ENCODE measurements at regions not wholly inside any gene's neighbourhood (a gene's known extent, or its start where the extent isn't known, plus 50 kb on each side); places are given as distances from the start of the nearest gene placed in this dataset.

- ATAC-seq (no peak), DNase-seq (no peak)
- Histone ChIP-seq H3K9me3 (no peaks in the 10 kb centered on the region), H3K27me3 (no peaks in the 10 kb centered on the region), H3K36me3 (replicated peaks in 1 of 2; ENCODE audit: insufficient read depth in 1 of 2, low read depth in 2 of 2) (no peaks in the 10 kb centered on the region), H3K4me3 (no peak overlapping the region), H3K27ac (no peak overlapping the region), H3K4me1 (no peaks in the 10 kb centered on the region)
- no peak for TF ChIP-seq POLR2A (IDR thresholded peaks at IDR 0.05)
- TF ChIP-seq CTCF (IDR thresholded peaks at IDR 0.05): no peak
- 39 to 52% methylated on average over 3 of the region's 3 CpGs for WGBS, 2 donors
- intact Hi-C loops (cut with DNase I): no loop called here
Observed at GRCh38 chr4:111812114-111812513, 333.1 kb upstream of the FAM241A start.

GRCh38 chr4:111812760-111813159 is 332.5 kb upstream of the FAM241A start:
- intact Hi-C loops (cut with DNase I): no loop called here
- no peaks in the 10 kb centered on the region for H3K4me1 ChIP-seq
- WGBS, 2 donors: 50 to 66% methylated on average over 1 of the region's 1 CpG
- H3K36me3 ChIP-seq (replicated peaks in 1 of 2; ENCODE audit: insufficient read depth in 1 of 2, low read depth in 2 of 2): no peaks in the 10 kb centered on the region
- no peaks in the 10 kb centered on the region for H3K27me3 ChIP-seq
- no peak for DNase-seq
- H3K9me3 ChIP-seq: no peaks in the 10 kb centered on the region
- H3K27ac ChIP-seq: no peak overlapping the region
- no peak overlapping the region for H3K4me3 ChIP-seq
- no peak for TF ChIP-seq CTCF (IDR thresholded peaks at IDR 0.05)
- no peak for TF ChIP-seq POLR2A (IDR thresholded peaks at IDR 0.05)
- no peak for ATAC-seq

- DNase-seq: no peak
- Histone ChIP-seq H3K27me3 (no peaks in the 10 kb centered on the region), H3K27ac (no peak overlapping the region), H3K4me3 (no peak overlapping the region), H3K9me3 (no peaks in the 10 kb centered on the region), H3K36me3 (replicated peaks in 1 of 2; ENCODE audit: insufficient read depth in 1 of 2, low read depth in 2 of 2) (no peaks in the 10 kb centered on the region), H3K4me1 (no peaks in the 10 kb centered on the region)
- ATAC-seq: no peak
- TF ChIP-seq POLR2A (IDR thresholded peaks at IDR 0.05) (no peak), CTCF (IDR thresholded peaks at IDR 0.05) (no peak)
- intact Hi-C loops (cut with DNase I): no loop called here
- 38 to 45% methylated on average over 3 of the region's 3 CpGs for WGBS, 2 donors
Observed at GRCh38 chr4:111813555-111814140, 331.6 kb upstream of the FAM241A start.

GRCh38 chr4:111814961-111815360 is 330.3 kb upstream of the FAM241A start:
- Histone ChIP-seq H3K4me1 (no peaks in the 10 kb centered on the region), H3K4me3 (no peak overlapping the region), H3K36me3 (replicated peaks in 1 of 2; ENCODE audit: insufficient read depth in 1 of 2, low read depth in 2 of 2) (no peaks in the 10 kb centered on the region), H3K27me3 (no peaks in the 10 kb centered on the region), H3K27ac (no peak overlapping the region), H3K9me3 (no peaks in the 10 kb centered on the region)
- TF ChIP-seq CTCF (IDR thresholded peaks at IDR 0.05) (no peak), POLR2A (IDR thresholded peaks at IDR 0.05) (no peak)
- 60 to 67% methylated on average over 6 of the region's 6 CpGs for WGBS, 2 donors
- DNase-seq (no peak), ATAC-seq (no peak)
- intact Hi-C loops (cut with DNase I): no loop called here

GRCh38 chr4:111821342-111821741 is 323.9 kb upstream of the FAM241A start:
- TF ChIP-seq CTCF (IDR thresholded peaks at IDR 0.05) (no peak), POLR2A (IDR thresholded peaks at IDR 0.05) (no peak)
- intact Hi-C loops (cut with DNase I): no loop called here
- ATAC-seq: no peak

More at GRCh38 chr4:111821342-111821741, 323.9 kb upstream of the FAM241A start:
- Histone ChIP-seq H3K27ac (no peak overlapping the region), H3K4me3 (no peak overlapping the region), H3K36me3 (replicated peaks in 1 of 2; ENCODE audit: insufficient read depth in 1 of 2, low read depth in 2 of 2) (no peaks in the 10 kb centered on the region), H3K9me3 (no peaks in the 10 kb centered on the region), H3K4me1 (no peaks in the 10 kb centered on the region), H3K27me3 (no peaks in the 10 kb centered on the region)
- DNase-seq: no peak
